SK-MEL-5 (cell line): ENCODE measurements at regions not wholly inside any gene's neighbourhood (a gene's known extent, or its start where the extent isn't known, plus 50 kb on each side); places are given as distances from the start of the nearest gene placed in this dataset.
"Not testable (repeated sequence)": the region's sequence is repeated elsewhere in the genome, so short reads cannot be mapped to it uniquely, and the experiment has no call there.

Source experiments
- DNase-seq: peaks from one replicate; pipeline ENCODE4 v3.0.0-alpha.2; 2016; ENCODE audit warnings: low read depth, low spot score
- in situ Hi-C: cut with HindIII; loops from 2 replicates; pipeline ENCODE4 v1.10.0; 2016; ENCODE audit warnings: low sequenced_read_pairs, high pct_unique_total_duplicates, low pct_unique_long_range_greater_than_20kb

GRCh38 chr17:14437176-14437575 is 136.3 kb downstream of the HS3ST3B1 start:
- in situ Hi-C loops = no loop called here
- no peak for DNase-seq

GRCh38 chr17:14436266-14436665 is 135.4 kb downstream of the HS3ST3B1 start:
- no peak for DNase-seq
- in situ Hi-C loops = no loop called here

- in situ Hi-C loops = no loop called here
Measured at GRCh38 chr17:14434506-14434905, 133.6 kb downstream of the HS3ST3B1 start.

GRCh38 chr17:14432079-14432478 is 131.2 kb downstream of the HS3ST3B1 start:
- in situ Hi-C loops = no loop called here
- DNase-seq = no peak

More at GRCh38 chr17:14434506-14434905, 133.6 kb downstream of the HS3ST3B1 start:
- no peak for DNase-seq

- in situ Hi-C loops = no loop called here
- DNase-seq = no peak
Measured at GRCh38 chr17:14429084-14429483, 128.2 kb downstream of the HS3ST3B1 start.

GRCh38 chr17:14428648-14429029 is 127.8 kb downstream of the HS3ST3B1 start:
- DNase-seq = no peak
- in situ Hi-C loops = no loop called here

GRCh38 chr17:14427900-14428647 is 127.2 kb downstream of the HS3ST3B1 start:
- in situ Hi-C loops = no loop called here
- DNase-seq = no peak

GRCh38 chr17:14423156-14423555 is 122.3 kb downstream of the HS3ST3B1 start:
- in situ Hi-C loops, DNase-seq: not testable (repeated sequence)

- in situ Hi-C loops = no loop called here
- no peak for DNase-seq
Measured at GRCh38 chr17:14417336-14417735, 116.5 kb downstream of the HS3ST3B1 start.

- in situ Hi-C loops = no loop called here
- no peak for DNase-seq
Measured at GRCh38 chr17:14409292-14409691, 108.4 kb downstream of the HS3ST3B1 start.

- in situ Hi-C loops = no loop called here
- DNase-seq = no peak
Measured at GRCh38 chr17:14407541-14407940, 106.7 kb downstream of the HS3ST3B1 start.

- DNase-seq = no peak
- in situ Hi-C loops = no loop called here
Measured at GRCh38 chr17:14405189-14405588, 104.3 kb downstream of the HS3ST3B1 start.
